ENCODE measurements at regions not wholly inside any gene's neighbourhood (a gene's known extent, or its start where the extent isn't known, plus 50 kb on each side); places are given as distances from the start of the nearest gene placed in this dataset.

- Histone ChIP-seq H3K9me3 (no peaks in the 10 kb centered on the region), H3K4me3 (no peak overlapping the region), H3K27me3 (no peaks in the 10 kb centered on the region), H3K36me3 (no peaks in the 10 kb centered on the region), H3K4me1 (peaks cover 0 to 8% of the 10 kb centered on the region in 2 donors), H3K27ac (no peak overlapping the region)
- DNase-seq (ENCODE audit: low spot score): no peak
- TF ChIP-seq CTCF (IDR thresholded peaks at IDR 0.05): no peak
These were observed 377.6 kb upstream of the ATP2B1 start for GRCh38 chr12:90086281-90086680.

GRCh38 chr12:90085494-90086274, 377.0 kb upstream of the ATP2B1 start:
- no peak for TF ChIP-seq CTCF (IDR thresholded peaks at IDR 0.05)
- no peaks in the 10 kb centered on the region for H3K27me3 ChIP-seq
- no peak overlapping the region for H3K27ac ChIP-seq
- no peak overlapping the region for H3K4me3 ChIP-seq
- no peak for DNase-seq (ENCODE audit: low spot score)
- H3K4me1 ChIP-seq: peaks cover 0 to 2% of the 10 kb centered on the region in 2 donors
- no peaks in the 10 kb centered on the region for H3K9me3 ChIP-seq
- no peaks in the 10 kb centered on the region for H3K36me3 ChIP-seq

- Histone ChIP-seq H3K4me3 (no peak overlapping the region), H3K4me1 (no peaks in the 10 kb centered on the region), H3K36me3 (no peaks in the 10 kb centered on the region), H3K27me3 (no peaks in the 10 kb centered on the region), H3K27ac (no peak overlapping the region), H3K9me3 (no peaks in the 10 kb centered on the region)
- no peak for TF ChIP-seq CTCF (IDR thresholded peaks at IDR 0.05)
- DNase-seq (ENCODE audit: low spot score): no peak
These were observed 375.4 kb upstream of the ATP2B1 start for GRCh38 chr12:90084018-90084417.

- no peak for TF ChIP-seq CTCF (IDR thresholded peaks at IDR 0.05)
- Histone ChIP-seq H3K4me1 (no peaks in the 10 kb centered on the region), H3K4me3 (no peak overlapping the region), H3K9me3 (no peaks in the 10 kb centered on the region), H3K27me3 (no peaks in the 10 kb centered on the region), H3K27ac (no peak overlapping the region), H3K36me3 (no peaks in the 10 kb centered on the region)
- DNase-seq (ENCODE audit: low spot score): no peak
These were observed 372.0 kb upstream of the ATP2B1 start for GRCh38 chr12:90080616-90081015.

- no peak for TF ChIP-seq CTCF (IDR thresholded peaks at IDR 0.05)
- H3K4me3 ChIP-seq: no peak overlapping the region
- no peaks in the 10 kb centered on the region for H3K4me1 ChIP-seq
- H3K9me3 ChIP-seq: no peaks in the 10 kb centered on the region
- no peak for DNase-seq (ENCODE audit: low spot score)
- H3K36me3 ChIP-seq: no peaks in the 10 kb centered on the region
- H3K27ac ChIP-seq: no peak overlapping the region
- H3K27me3 ChIP-seq: no peaks in the 10 kb centered on the region
These were observed 371.0 kb upstream of the ATP2B1 start for GRCh38 chr12:90079529-90080210.

All from right atrium auricular region (tissue), 2 donors.